ENCODE measurements at regions not wholly inside any gene's neighbourhood (a gene's known extent, or its start where the extent isn't known, plus 50 kb on each side); places are given as distances from the start of the nearest gene placed in this dataset.
A peak's percentile ranks its signal among the peaks of the same experiment; 100 is the strongest.

DNA sequence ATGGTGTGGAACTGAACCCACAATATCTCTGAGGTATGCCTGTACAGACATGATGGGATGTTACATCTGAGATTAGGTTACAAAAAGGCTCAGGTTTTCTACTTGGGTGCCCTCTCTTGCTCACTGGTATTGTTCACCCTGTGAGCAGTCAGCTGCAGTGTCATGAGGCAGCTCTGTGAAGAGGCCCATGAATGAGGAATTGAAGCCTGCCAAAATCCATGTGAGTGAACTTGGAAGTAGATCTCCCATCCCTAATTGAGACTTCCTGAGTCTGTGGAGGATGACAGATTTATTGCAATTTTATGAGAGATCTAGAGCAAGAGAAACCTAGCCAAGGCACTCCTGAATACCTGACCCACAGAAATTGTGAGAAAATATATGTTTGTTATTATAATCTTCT is 404.9 kb upstream of the ZEB2 start:
- Mint-ChIP-seq H3K9me3 (peaks cover 35% of the 10 kb centered on the region), H3K4me3 (no peak overlapping the region), H3K4me1 (no peaks in the 10 kb centered on the region), H3K27ac (no peak overlapping the region), H3K36me3 (ENCODE audit: low read depth) (peaks cover 15% of the 10 kb centered on the region), H3K27me3 (ENCODE audit: low read depth) (no peaks in the 10 kb centered on the region)
- TF ChIP-seq, protein P1, sequence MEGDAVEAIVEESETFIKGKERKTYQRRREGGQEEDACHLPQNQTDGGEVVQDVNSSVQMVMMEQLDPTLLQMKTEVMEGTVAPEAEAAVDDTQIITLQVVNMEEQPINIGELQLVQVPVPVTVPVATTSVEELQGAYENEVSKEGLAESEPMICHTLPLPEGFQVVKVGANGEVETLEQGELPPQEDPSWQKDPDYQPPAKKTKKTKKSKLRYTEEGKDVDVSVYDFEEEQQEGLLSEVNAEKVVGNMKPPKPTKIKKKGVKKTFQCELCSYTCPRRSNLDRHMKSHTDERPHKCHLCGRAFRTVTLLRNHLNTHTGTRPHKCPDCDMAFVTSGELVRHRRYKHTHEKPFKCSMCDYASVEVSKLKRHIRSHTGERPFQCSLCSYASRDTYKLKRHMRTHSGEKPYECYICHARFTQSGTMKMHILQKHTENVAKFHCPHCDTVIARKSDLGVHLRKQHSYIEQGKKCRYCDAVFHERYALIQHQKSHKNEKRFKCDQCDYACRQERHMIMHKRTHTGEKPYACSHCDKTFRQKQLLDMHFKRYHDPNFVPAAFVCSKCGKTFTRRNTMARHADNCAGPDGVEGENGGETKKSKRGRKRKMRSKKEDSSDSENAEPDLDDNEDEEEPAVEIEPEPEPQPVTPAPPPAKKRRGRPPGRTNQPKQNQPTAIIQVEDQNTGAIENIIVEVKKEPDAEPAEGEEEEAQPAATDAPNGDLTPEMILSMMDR (IDR thresholded peaks at IDR 0.05; ENCODE audit: unreplicated experiment in 3 of 3): no peak

DNA sequence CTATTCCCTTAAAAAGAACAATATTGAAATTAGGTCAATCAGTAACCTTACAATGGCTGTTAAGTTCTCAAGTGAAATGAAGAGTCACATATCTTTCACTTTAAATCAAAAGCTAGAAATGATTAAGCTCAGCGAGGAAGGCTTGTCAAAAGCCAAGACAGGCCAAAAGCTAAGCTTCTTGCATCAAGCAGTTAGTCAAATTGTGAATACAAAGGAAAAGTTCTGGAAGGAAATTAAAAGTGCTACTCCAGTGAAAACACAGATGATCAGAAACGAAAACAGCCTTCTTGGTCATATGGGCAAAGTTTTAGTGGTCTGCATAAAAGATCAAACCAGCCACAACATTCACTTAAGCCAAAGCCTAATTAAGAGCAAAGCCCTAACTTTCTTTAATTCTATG is 402.6 kb upstream of the ZEB2 start:
- Mint-ChIP-seq H3K4me1 (no peaks in the 10 kb centered on the region), H3K9me3 (peaks cover 28% of the 10 kb centered on the region), H3K4me3 (no peak overlapping the region), H3K27ac (peak overlapping the region in 1 of 3 experiments; percentile 18), H3K27me3 (ENCODE audit: low read depth) (no peaks in the 10 kb centered on the region), H3K36me3 (ENCODE audit: low read depth) (peaks cover 9% of the 10 kb centered on the region)
- TF ChIP-seq, protein P1 (IDR thresholded peaks at IDR 0.05; ENCODE audit: unreplicated experiment in 3 of 3): no peak

DNA sequence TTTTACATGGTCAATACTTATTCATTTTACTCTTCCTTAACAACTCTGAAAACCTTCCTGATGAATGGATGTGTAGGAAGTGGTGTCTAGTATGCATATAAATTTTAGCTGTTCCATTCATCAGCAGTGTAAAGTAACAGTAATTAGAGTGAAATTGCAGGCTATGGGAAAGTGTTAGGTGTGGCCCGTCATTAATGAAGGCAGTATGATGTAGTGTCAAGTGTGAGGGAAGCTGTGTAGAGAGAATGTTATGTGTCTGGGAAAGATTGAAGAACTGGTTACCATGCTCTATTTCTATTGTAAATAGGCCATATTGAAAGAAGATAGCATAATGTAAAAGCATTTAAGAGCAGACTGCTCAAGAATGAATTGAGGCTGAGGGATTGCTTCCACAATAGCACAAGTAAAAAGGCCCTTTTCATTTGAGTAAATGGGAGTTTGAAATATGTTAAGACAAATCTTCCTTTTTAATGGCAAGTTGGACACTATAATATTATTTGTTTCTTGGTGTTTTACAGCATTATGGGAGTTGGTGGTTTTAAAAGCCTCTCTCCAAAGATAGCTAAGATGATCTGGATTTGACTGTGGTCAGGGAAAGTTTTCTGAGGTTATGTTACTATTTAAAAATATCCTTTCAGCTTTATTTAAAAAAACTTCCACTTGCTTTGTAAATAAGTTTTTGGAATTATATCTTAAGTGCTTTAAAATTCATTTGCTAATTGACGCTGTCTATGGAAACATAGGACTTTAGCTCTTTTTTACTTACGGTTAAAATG is 401.0 kb upstream of the ZEB2 start:
- Mint-ChIP-seq H3K4me1 (no peaks in the 10 kb centered on the region), H3K4me3 (no peak overlapping the region), H3K36me3 (ENCODE audit: low read depth) (peaks cover 9% of the 10 kb centered on the region), H3K9me3 (peaks cover 23% of the 10 kb centered on the region), H3K27ac (no peak overlapping the region), H3K27me3 (ENCODE audit: low read depth) (no peaks in the 10 kb centered on the region)
- TF ChIP-seq, protein P1 (IDR thresholded peaks at IDR 0.05; ENCODE audit: unreplicated experiment in 3 of 3): no peak

DNA sequence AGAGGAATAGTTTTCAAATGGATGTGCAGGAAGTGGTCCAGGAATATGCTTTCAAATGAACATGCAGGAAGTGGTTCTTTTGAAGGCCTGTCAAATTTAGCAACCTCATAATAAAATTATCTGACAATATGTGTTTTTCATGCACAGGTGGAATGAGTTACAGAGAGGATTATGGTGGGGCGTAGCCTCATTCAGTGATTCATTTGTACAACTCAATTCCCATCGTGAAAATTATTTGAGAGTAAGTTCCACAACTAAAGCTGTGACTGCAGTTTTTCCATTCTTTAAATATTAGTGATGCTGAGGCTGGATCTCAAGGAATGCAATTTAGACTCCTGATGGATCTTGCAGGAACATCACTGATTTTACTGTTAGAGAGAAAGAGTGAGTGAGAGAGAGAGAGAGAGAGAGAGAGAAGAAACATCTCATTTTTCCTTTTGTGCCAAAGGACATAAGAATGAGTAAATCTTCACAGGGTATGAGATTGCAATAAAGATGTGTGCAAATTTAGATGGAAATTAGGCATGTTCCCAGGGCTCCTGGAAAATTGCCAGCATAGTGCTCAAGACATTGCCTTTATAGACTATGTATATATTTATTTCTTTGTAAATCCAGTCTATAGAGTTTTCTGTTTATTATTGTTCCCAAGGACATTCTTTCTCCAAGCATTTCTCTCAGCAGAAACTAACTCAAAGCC is 394.9 kb upstream of the ZEB2 start:
- H3K4me1 Mint-ChIP-seq: peaks cover 11% of the 10 kb centered on the region
- H3K27me3 Mint-ChIP-seq (ENCODE audit: low read depth): no peaks in the 10 kb centered on the region
- H3K9me3 Mint-ChIP-seq: peaks cover 9% of the 10 kb centered on the region
- TF ChIP-seq, protein P1 (IDR thresholded peaks at IDR 0.05; ENCODE audit: unreplicated experiment in 3 of 3): no peak
- H3K4me3 Mint-ChIP-seq: no peak overlapping the region
- H3K27ac Mint-ChIP-seq: peak overlapping the region in 1 of 3 experiments; percentile 13
- peaks cover 3% of the 10 kb centered on the region for H3K36me3 Mint-ChIP-seq (ENCODE audit: low read depth)

DNA sequence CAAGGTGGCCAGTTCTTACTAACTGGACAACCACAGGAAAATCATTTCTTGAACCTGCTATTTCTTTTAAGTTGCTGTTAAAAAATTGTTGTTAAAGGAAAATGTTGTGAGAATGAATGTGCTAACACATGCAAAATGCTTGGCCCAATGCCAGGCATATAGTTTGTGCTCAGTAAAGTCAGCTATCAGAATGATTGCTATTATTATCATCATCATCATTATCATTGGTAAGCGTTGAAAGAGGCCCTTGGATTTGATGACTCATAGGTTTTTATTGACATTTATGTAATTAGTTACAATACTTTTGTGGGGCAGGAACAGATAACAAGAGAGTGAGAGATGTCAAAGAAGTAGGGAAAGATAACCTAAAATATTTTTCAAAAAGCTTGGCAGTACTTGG is 394.2 kb upstream of the ZEB2 start:
- no peak overlapping the region for H3K27ac Mint-ChIP-seq
- TF ChIP-seq, protein P1 (IDR thresholded peaks at IDR 0.05; ENCODE audit: unreplicated experiment in 3 of 3): no peak
- no peak overlapping the region for H3K4me3 Mint-ChIP-seq
- H3K36me3 Mint-ChIP-seq (ENCODE audit: low read depth): no peaks in the 10 kb centered on the region
- H3K9me3 Mint-ChIP-seq: peaks cover 7% of the 10 kb centered on the region
- no peaks in the 10 kb centered on the region for H3K27me3 Mint-ChIP-seq (ENCODE audit: low read depth)
- peaks cover 11% of the 10 kb centered on the region for H3K4me1 Mint-ChIP-seq
